Ureter (tissue), 1 donor: ENCODE measurements at regions not wholly inside any gene's neighbourhood (a gene's known extent, or its start where the extent isn't known, plus 50 kb on each side); places are given as distances from the start of the nearest gene placed in this dataset.

ENCODE experiments used
- DNase-seq: peaks from one replicate; pipeline ENCODE4 v3.0.0-alpha.2; 2020; ENCODE audit warnings: low spot score
- donor health status: DM: yes; HTN: yes; CAD: no.

- DNase-seq = no peak
Observed at GRCh38 chr16:56093055-56093454, 98.2 kb upstream of the GNAO1 start.

- DNase-seq = no peak
Observed at GRCh38 chr16:56090076-56090475, 101.2 kb upstream of the GNAO1 start.

GRCh38 chr16:56087626-56088025, 103.7 kb upstream of the GNAO1 start:
- no peak for DNase-seq

GRCh38 chr16:56081371-56081770, 109.9 kb upstream of the GNAO1 start:
- DNase-seq = no peak

- DNase-seq = no peak
Observed at GRCh38 chr16:56075732-56076388, 115.4 kb upstream of the GNAO1 start.

GRCh38 chr16:56073508-56073907, 117.8 kb upstream of the GNAO1 start:
- DNase-seq = no peak

- no peak for DNase-seq
Observed at GRCh38 chr16:56072096-56072495, 119.2 kb upstream of the GNAO1 start.

- no peak for DNase-seq
Observed at GRCh38 chr16:56068816-56069215, 122.5 kb upstream of the GNAO1 start.

GRCh38 chr16:56068314-56068713, 123.0 kb upstream of the GNAO1 start:
- no peak for DNase-seq

- no peak for DNase-seq
Observed at GRCh38 chr16:56067406-56067805, 123.9 kb upstream of the GNAO1 start.

- DNase-seq = no peak
Observed at GRCh38 chr16:56066617-56067016, 124.7 kb upstream of the GNAO1 start.

- no peak for DNase-seq
Observed at GRCh38 chr16:56063111-56063510, 128.2 kb upstream of the GNAO1 start.

- no peak for DNase-seq
Observed at GRCh38 chr16:56057151-56057550, 134.1 kb upstream of the GNAO1 start.

GRCh38 chr16:56050916-56051315, 140.4 kb upstream of the GNAO1 start:
- DNase-seq = no peak

- no peak for DNase-seq
Observed at GRCh38 chr16:56048425-56049105, 142.7 kb upstream of the GNAO1 start.

- no peak for DNase-seq
Observed at GRCh38 chr16:56047307-56048234, 143.7 kb upstream of the GNAO1 start.

- DNase-seq = no peak
Observed at GRCh38 chr16:56042416-56042815, 148.9 kb upstream of the GNAO1 start.

GRCh38 chr16:56041556-56042140, 149.6 kb upstream of the GNAO1 start:
- DNase-seq = peak; percentile 45

GRCh38 chr16:56038564-56039098, 152.7 kb upstream of the GNAO1 start:
- no peak for DNase-seq

GRCh38 chr16:56032072-56032471, 156.9 kb upstream of the CES5A start:
- no peak for DNase-seq

GRCh38 chr16:56029026-56029425, 153.9 kb upstream of the CES5A start:
- DNase-seq = no peak

- no peak for DNase-seq
Observed at GRCh38 chr16:56022818-56023217, 147.6 kb upstream of the CES5A start.
